Gastroesophageal sphincter (tissue), 4 donors: ENCODE measurements at regions not wholly inside any gene's neighbourhood (a gene's known extent, or its start where the extent isn't known, plus 50 kb on each side); places are given as distances from the start of the nearest gene placed in this dataset.
A peak's percentile ranks its signal among the peaks of the same experiment; 100 is the strongest.

ENCODE experiments used
- ATAC-seq: fragments of 150-250 bp; one replicate; pipeline ENCODE4 v1.9.1; 2016; ENCODE audit warnings: mild to moderate bottlenecking, moderate library complexity
- H3K27ac ChIP-seq, 4 donors: fragments of 200-600 bp; sonication (generic) in 3 of 4; 1 replicate in 3 of 4; 2 replicates in 1 of 4; pipeline ENCODE4 v1.5.1; 2016 to 2019
- H3K27me3 ChIP-seq: fragments of 200-600 bp; sonication (generic); one replicate; pipeline ENCODE4 v1.5.1; 2019
- H3K36me3 ChIP-seq, 2 donors: fragments of 200-600 bp; sonication (generic); one replicate each; pipeline ENCODE4 v1.5.1; 2019; ENCODE audit warnings: control low read depth in 1 of 2
- H3K4me1 ChIP-seq, 3 donors: fragments of 200-600 bp; sonication (generic); 1 replicate in 2 of 3; 2 replicates in 1 of 3; pipeline ENCODE4 v1.5.1; 2016 to 2019; ENCODE audit warnings: control low read depth in 2 of 3
- H3K4me3 ChIP-seq, 2 donors: fragments of 200-600 bp; sonication (generic); one replicate each; pipeline ENCODE4 v1.5.1; 2019; ENCODE audit warnings: mild to moderate bottlenecking in 1 of 2, moderate library complexity in 1 of 2
- H3K9me3 ChIP-seq, 3 donors: fragments of 200-600 bp; sonication (generic); one replicate each; pipeline ENCODE4 v1.5.1; 2017 to 2019; ENCODE audit warnings: control low read depth in 2 of 3
- EP300 ChIP-seq: sonication (generic); formaldehyde crosslinking; IDR thresholded peaks from one replicate; pipeline ENCODE4 v1.6.1; 2017; ENCODE audit warnings: antibody characterized with exemption, mild to moderate bottlenecking
- POLR2A ChIP-seq, 2 donors: fragments of 450-650 bp; IDR thresholded peaks; one replicate each; pipeline ENCODE4 v1.6.1; 2017; ENCODE audit warnings: antibody characterized with exemption in 2 of 2, mild to moderate bottlenecking in 2 of 2, moderate library complexity in 1 of 2
- POLR2AphosphoS5 ChIP-seq: sonication (generic); formaldehyde crosslinking; IDR thresholded peaks from one replicate; pipeline ENCODE4 v1.6.1; 2017; ENCODE audit warnings: antibody characterized with exemption
- WGBS, 2 donors: methylation state at CpG; one replicate each; pipeline ENCODE4 v1.1.5; 2018; ENCODE audit warnings: low coverage in 1 of 2; 5-methylcytosine and 5-hydroxymethylcytosine counted together
- TF ChIP-seq, protein P1 (sequence below), 4 experiments: fragments of 200-600 bp in 2 of 4; fragments of 450-650 bp in 2 of 4; sonication (generic) in 1 of 4; IDR thresholded peaks; one replicate each; pipeline ENCODE4 v1.5.1; 2017 to 2019; ENCODE audit warnings: antibody characterized with exemption in 4 of 4, mild to moderate bottlenecking in 2 of 4, moderate library complexity in 2 of 4

DNA sequence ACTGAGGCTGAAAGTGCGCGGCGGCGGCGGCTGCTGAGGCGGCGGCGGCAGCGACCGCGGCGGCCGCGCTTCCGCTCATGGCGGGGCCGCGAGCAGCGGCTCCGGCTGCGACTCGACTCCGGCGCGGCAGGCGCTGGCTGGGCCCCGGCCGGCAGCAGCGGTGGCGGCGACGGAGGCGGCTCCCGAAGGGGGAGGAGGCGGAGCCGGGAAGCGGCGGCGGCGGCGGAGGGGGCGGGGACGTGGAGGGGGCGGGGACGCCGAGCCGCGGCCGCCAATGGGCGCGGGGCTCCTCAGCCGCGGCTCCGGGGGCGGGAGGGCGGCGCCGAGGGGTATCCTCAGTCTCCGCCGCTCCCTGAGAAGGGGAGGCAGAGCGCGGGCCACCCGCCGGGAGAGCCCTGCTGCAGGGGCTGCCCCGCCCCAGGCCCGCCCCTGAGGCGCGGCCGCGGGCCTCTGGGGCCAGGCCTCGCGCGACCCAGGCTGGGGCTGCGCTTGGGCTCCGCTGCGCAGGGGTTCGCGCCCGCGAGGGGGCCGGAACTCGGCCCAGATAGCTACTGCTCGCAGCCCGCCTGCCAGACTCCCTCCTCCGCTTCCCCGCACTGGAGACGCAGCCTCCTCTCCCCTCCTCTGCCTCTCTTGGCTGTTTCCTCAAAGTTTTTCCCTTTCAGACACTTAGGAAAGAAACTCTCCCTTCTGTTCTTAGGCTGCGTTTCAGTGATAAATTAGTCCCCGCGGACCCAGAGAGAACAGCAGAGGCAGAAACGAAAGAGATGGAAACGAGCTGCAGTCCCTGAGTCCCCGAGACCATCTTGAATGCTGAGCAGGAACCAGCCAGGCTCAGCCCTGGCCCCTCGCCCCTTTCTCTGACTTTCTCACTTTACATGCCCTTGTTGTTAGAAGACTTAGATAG, 85.0 kb upstream of the MELK start:
- peak; percentile 74 for TF ChIP-seq POLR2AphosphoS5
- TF ChIP-seq, protein P1, sequence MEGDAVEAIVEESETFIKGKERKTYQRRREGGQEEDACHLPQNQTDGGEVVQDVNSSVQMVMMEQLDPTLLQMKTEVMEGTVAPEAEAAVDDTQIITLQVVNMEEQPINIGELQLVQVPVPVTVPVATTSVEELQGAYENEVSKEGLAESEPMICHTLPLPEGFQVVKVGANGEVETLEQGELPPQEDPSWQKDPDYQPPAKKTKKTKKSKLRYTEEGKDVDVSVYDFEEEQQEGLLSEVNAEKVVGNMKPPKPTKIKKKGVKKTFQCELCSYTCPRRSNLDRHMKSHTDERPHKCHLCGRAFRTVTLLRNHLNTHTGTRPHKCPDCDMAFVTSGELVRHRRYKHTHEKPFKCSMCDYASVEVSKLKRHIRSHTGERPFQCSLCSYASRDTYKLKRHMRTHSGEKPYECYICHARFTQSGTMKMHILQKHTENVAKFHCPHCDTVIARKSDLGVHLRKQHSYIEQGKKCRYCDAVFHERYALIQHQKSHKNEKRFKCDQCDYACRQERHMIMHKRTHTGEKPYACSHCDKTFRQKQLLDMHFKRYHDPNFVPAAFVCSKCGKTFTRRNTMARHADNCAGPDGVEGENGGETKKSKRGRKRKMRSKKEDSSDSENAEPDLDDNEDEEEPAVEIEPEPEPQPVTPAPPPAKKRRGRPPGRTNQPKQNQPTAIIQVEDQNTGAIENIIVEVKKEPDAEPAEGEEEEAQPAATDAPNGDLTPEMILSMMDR (IDR thresholded peaks at IDR 0.05): peak in 3 of 4 experiments; percentile 29 to 56 (median 51)
- peak; percentile 72 to 85 for TF ChIP-seq POLR2A (IDR thresholded peaks at IDR 0.05)
- no peak for TF ChIP-seq EP300

DNA sequence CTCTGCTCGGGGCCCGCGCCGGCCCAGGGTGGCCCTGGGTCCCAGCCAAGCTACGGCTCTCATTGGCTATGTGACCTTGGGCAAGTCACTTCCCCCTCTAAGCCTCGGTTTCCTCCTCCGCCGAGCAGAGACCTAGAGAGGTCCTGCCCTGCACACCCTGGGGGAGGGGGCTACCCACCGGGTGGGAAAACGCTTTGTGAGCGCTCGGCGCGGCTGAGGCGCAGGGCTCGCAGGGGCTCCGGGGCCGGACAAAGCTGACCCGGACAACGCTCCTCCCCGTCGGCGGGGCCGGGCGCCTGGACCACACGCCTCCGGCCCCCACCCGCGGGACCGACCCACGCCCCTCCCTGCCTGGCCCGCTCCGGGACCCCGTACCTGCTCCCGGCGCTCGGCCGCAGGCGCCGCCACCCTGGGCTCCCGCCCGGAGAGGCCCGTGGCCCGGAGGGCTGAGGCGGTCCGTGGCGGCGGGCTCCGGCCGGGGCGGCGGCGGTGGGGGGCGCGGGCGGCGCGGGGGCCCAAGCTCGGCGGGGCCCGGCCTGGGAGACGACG, 85.7 kb upstream of the MELK start:
- peak; percentile 36 for ATAC-seq

More for the DNA sequence above, 85.0 kb upstream of the MELK start:
- Histone ChIP-seq H3K36me3 (no peaks in the 10 kb centered on the region), H3K4me3 (peak overlapping the region; percentile 83 to 96), H3K27me3 (no peaks in the 10 kb centered on the region), H3K27ac (peak overlapping the region; percentile 84 to 96 (median 91)), H3K9me3 (no peaks in the 10 kb centered on the region), H3K4me1 (peaks cover 7 to 46% (median 20%) of the 10 kb centered on the region in 3 donors)
- 0% methylated on average over 3 to 4 of the region's 94 CpGs for WGBS, 2 donors
- ATAC-seq: peak; percentile 98

DNA sequence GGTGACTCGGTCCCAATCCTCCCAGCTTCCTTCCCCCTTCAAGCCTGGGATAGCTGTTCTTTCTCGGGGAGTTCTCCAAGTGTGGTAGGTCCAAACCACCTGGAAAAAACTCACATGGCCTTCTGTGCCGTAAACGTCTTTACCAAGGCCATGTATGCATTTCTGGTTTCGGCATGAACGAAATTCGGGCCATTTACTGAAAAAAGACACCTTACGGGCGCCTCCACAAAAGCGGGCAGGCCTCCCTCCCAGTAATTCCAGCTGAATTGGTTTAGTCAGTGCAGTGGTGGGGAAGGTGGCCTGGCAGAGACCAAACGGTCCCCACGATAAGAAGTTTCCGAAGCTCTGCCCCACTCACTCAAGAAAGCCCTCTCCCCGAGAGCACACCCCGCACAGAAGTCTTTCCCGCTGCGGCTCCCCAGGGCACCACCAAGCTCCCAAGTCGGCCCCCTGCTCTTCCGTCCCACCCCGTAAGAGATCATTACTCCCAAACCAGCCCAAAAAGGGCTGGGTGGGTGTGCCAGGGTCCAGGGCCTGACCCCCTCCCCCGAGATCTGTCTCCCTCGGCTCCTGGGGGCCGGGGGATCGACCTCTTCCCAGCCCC, 86.3 kb upstream of the MELK start:
- Histone ChIP-seq H3K4me3 (peak overlapping the region; percentile 83 to 96), H3K4me1 (peaks cover 7 to 50% (median 20%) of the 10 kb centered on the region in 3 donors), H3K36me3 (no peaks in the 10 kb centered on the region), H3K27ac (peak overlapping the region; percentile 29 to 96 (median 91)), H3K27me3 (no peaks in the 10 kb centered on the region), H3K9me3 (no peaks in the 10 kb centered on the region)
- ATAC-seq: no peak
- TF ChIP-seq POLR2AphosphoS5 (no peak), POLR2A (IDR thresholded peaks at IDR 0.05) (no peak), EP300 (no peak)
- TF ChIP-seq, protein P1 (IDR thresholded peaks at IDR 0.05): no peak
- 0% methylated on average over 3 to 8 of the region's 24 CpGs for WGBS, 2 donors

More for the DNA sequence above, 85.7 kb upstream of the MELK start:
- no peaks in the 10 kb centered on the region for H3K36me3 ChIP-seq
- H3K27ac ChIP-seq: peak overlapping the region; percentile 29 to 96 (median 91)
- peak overlapping the region; percentile 83 to 96 for H3K4me3 ChIP-seq
- peaks cover 7 to 46% (median 20%) of the 10 kb centered on the region in 3 donors for H3K4me1 ChIP-seq
- TF ChIP-seq POLR2AphosphoS5 (no peak), POLR2A (IDR thresholded peaks at IDR 0.05) (no peak), EP300 (no peak)
- TF ChIP-seq, protein P1 (IDR thresholded peaks at IDR 0.05): no peak
- H3K9me3 ChIP-seq: no peaks in the 10 kb centered on the region
- WGBS, 2 donors: no CpG with 5 or more reads among the region's 63 CpGs
- no peaks in the 10 kb centered on the region for H3K27me3 ChIP-seq

DNA sequence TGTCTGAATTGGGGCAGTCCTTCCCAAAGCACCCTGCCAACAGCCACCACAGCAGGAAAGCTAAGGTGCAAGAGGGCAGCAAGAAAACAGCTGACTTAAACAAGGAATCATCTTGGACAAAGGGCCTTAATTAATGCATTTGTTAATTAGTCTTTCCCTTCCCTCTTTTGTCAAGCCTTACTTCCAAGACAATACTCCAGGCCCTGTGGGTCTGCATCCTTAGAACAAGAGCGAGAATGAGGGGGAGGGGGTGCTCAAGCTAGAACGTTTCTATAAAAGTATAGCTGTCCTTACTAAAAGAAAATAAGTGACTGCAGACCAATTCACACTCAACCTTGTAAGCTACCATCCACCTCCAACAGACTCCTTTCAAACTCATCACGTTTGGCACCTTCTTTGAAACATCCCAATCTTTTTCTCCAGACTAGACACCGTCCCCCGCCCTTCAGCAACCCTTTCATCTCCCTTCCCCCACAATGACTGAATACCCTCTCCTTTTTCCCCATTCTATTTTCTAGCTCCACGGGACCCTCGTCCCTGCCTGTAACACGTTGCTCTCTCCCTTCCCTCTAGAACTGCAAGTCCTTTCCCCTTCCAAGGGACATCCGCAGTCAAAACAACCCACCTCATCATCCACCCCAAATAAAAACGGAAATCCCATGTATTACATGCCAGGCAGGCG, 85.7 kb upstream of the RNF38 start:
- Histone ChIP-seq H3K4me3 (peak overlapping the region; percentile 83 to 96), H3K36me3 (no peaks in the 10 kb centered on the region), H3K4me1 (peaks cover 7 to 54% (median 20%) of the 10 kb centered on the region in 3 donors), H3K9me3 (no peaks in the 10 kb centered on the region), H3K27me3 (no peaks in the 10 kb centered on the region), H3K27ac (peak overlapping the region; percentile 29 to 96 (median 91))
- 5 to 10% methylated on average over 10 to 11 of the region's 11 CpGs for WGBS, 2 donors
- no peak for ATAC-seq
- TF ChIP-seq POLR2A (IDR thresholded peaks at IDR 0.05) (no peak), POLR2AphosphoS5 (no peak), EP300 (no peak)
- TF ChIP-seq, protein P1 (IDR thresholded peaks at IDR 0.05): no peak
